IMR-90 (cell line): ENCODE measurements at regions not wholly inside any gene's neighbourhood (a gene's known extent, or its start where the extent isn't known, plus 50 kb on each side); places are given as distances from the start of the nearest gene placed in this dataset.

Experiments used
- ATAC-seq: fragments of 200-7000 bp; cut with Tn5 transposase; 2 replicates; pipeline ENCODE4 v1.9.1; 2020; ENCODE audit warnings: low read depth, mild to moderate bottlenecking, moderate library complexity
- BruUV-seq: library from RNA; stranded (reverse); fragments of 400-500 nt; replicated peaks from 2 replicates; lab custom pipeline; 2021; lab: Mats Ljungman, UMichigan
- CTCF ChIA-PET: fragments of 300-600 bp; formaldehyde crosslinking; extraction: SDS; loops from one replicate; lab custom pipeline; 2021; ENCODE audit warnings: antibody characterized with exemption; lab: Yijun Ruan, JAX
- POLR2A ChIA-PET: fragments of 300-600 bp; sonication (Branson Sonifier 250); formaldehyde crosslinking; loops from one replicate; lab custom pipeline; 2022; ENCODE audit warnings: antibody characterized with exemption; ENCODE audit not compliant: unreplicated experiment; lab: Charles Lee
- DNase-seq: peaks from one replicate; pipeline ENCODE4 v3.0.0; 2013
- H2AFZ ChIP-seq: replicated peaks from 2 replicates; pipeline ENCODE3; 2013; ENCODE audit warnings: low read length, mild to moderate bottlenecking; ENCODE audit not compliant: poor library complexity
- H2AK5ac ChIP-seq: 2 replicates; pipeline ENCODE4 v1.6.1; 2013; ENCODE audit warnings: low read depth, low read length, inconsistent platforms
- H2AK9ac ChIP-seq: replicated peaks from 2 replicates; pipeline ENCODE3; 2013; ENCODE audit warnings: mild to moderate bottlenecking, low read depth, low read length, moderate library complexity; ENCODE audit not compliant: poor library complexity
- H2BK120ac ChIP-seq: 2 replicates; pipeline ENCODE4 v1.6.1; 2013; ENCODE audit warnings: low read depth, low read length, inconsistent platforms
- H2BK15ac ChIP-seq: 3 replicates; pipeline ENCODE4 v1.6.1; 2013; ENCODE audit warnings: low read depth, low read length, inconsistent platforms
- H2BK20ac ChIP-seq: 2 replicates; pipeline ENCODE4 v1.6.1; 2013; ENCODE audit warnings: low read depth, mild to moderate bottlenecking, inconsistent platforms, low read length, moderate library complexity
- H2BK5ac ChIP-seq: 2 replicates; pipeline ENCODE4 v1.6.1; 2013; ENCODE audit warnings: mild to moderate bottlenecking, low read depth, low read length, inconsistent platforms; ENCODE audit not compliant: poor library complexity, severe bottlenecking
- H3K14ac ChIP-seq: replicated peaks from 2 replicates; pipeline ENCODE4 v1.6.1; 2013; ENCODE audit warnings: low read depth, low read length, inconsistent platforms
- H3K18ac ChIP-seq: 2 replicates; pipeline ENCODE4 v1.6.1; 2013; ENCODE audit warnings: low read depth, low read length, control low read depth
- H3K23ac ChIP-seq: 2 replicates; pipeline ENCODE4 v1.6.1; 2013; ENCODE audit warnings: low read depth, low read length, inconsistent platforms
- H3K27ac ChIP-seq: 2 replicates; pipeline ENCODE4 v1.5.1; 2013; ENCODE audit warnings: mild to moderate bottlenecking, control low read depth, low read length; ENCODE audit not compliant: insufficient read depth
- H3K27me3 ChIP-seq: 2 replicates; pipeline ENCODE4 v1.6.1; 2013; ENCODE audit warnings: low read length; ENCODE audit not compliant: control insufficient read depth, insufficient read depth
- H3K36me3 ChIP-seq: 2 replicates; pipeline ENCODE4 v1.6.1; 2013; ENCODE audit warnings: low read length, mixed read lengths; ENCODE audit not compliant: control insufficient read depth, insufficient read depth
- H3K4ac ChIP-seq: 2 replicates; pipeline ENCODE4 v1.6.1; 2013; ENCODE audit warnings: low read depth, low read length, inconsistent platforms
- H3K4me1 ChIP-seq: 2 replicates; pipeline ENCODE4 v1.6.1; 2013; ENCODE audit warnings: low read length, mixed read lengths; ENCODE audit not compliant: control insufficient read depth, insufficient read depth
- H3K4me2 ChIP-seq: 2 replicates; pipeline ENCODE4 v1.6.1; 2013; ENCODE audit warnings: low read depth, mild to moderate bottlenecking, control low read depth, low read length, moderate library complexity
- H3K4me3 ChIP-seq: 2 replicates; pipeline ENCODE4 v1.5.1; 2013; ENCODE audit warnings: low read depth, mild to moderate bottlenecking, control low read depth, low read length, moderate library complexity; ENCODE audit not compliant: insufficient read depth
- H3K56ac ChIP-seq: 2 replicates; pipeline ENCODE4 v1.6.1; 2013; ENCODE audit warnings: low read length, inconsistent platforms; ENCODE audit not compliant: insufficient read depth; ENCODE audit errors: extremely low read depth
- H3K79me1 ChIP-seq, 2 experiments: 2 replicates each; pipeline ENCODE4 v1.6.1; 2013; ENCODE audit warnings: low read length in 2 of 2, inconsistent platforms in 1 of 2, low read depth in 1 of 2
- H3K9ac ChIP-seq: 2 replicates; pipeline ENCODE4 v1.6.1; 2013; ENCODE audit warnings: low read depth, low read length, control low read depth
- H3K9me1 ChIP-seq: 2 replicates; pipeline ENCODE4 v1.6.1; 2013; ENCODE audit warnings: low read length, inconsistent platforms; ENCODE audit not compliant: insufficient read depth
- H3K9me3 ChIP-seq: 2 replicates; pipeline ENCODE4 v1.6.1; 2013; ENCODE audit warnings: low read length; ENCODE audit not compliant: control insufficient read depth, insufficient read depth
- H4K20me1 ChIP-seq: 2 replicates; pipeline ENCODE4 v1.6.1; 2013; ENCODE audit warnings: low read length, inconsistent platforms; ENCODE audit not compliant: insufficient read depth
- H4K5ac ChIP-seq: 2 replicates; pipeline ENCODE4 v1.6.1; 2013; ENCODE audit warnings: mild to moderate bottlenecking, low read depth, low read length, control low read depth
- H4K8ac ChIP-seq, 2 experiments: 2 replicates each; pipeline ENCODE4 v1.6.1; 2013; ENCODE audit warnings: low read depth in 2 of 2, low read length in 2 of 2, control low read depth in 1 of 2, inconsistent platforms in 1 of 2
- H4K91ac ChIP-seq: 2 replicates; pipeline ENCODE4 v1.6.1; 2013; ENCODE audit warnings: low read depth, low read length, inconsistent platforms; ENCODE audit not compliant: insufficient read depth
- BHLHE40 ChIP-seq: fragments of 150-350 bp; IDR thresholded peaks from 2 replicates; pipeline ENCODE4 v1.6.1; 2016; ENCODE audit warnings: mild to moderate bottlenecking, low read depth, low read length
- CEBPB ChIP-seq: IDR thresholded peaks from 2 replicates; pipeline ENCODE4 v1.6.1; 2012; ENCODE audit warnings: low read depth, low read length, improper control_type of control experiment
- FOS ChIP-seq: fragments of 150-350 bp; IDR thresholded peaks from 2 replicates; pipeline ENCODE4 v1.6.1; 2016; ENCODE audit warnings: low read depth, low read length
- MAZ ChIP-seq: IDR thresholded peaks from 2 replicates; pipeline ENCODE4 v1.6.1; 2012; ENCODE audit warnings: low read depth, mild to moderate bottlenecking, low read length, improper control_type of control experiment, moderate library complexity, borderline replicate concordance
- NFE2L2 ChIP-seq: fragments of 150-350 bp; IDR thresholded peaks from 2 replicates; pipeline ENCODE4 v1.6.1; 2016; ENCODE audit warnings: low read depth, mild to moderate bottlenecking, low read length
- POLR2A ChIP-seq: IDR thresholded peaks from 2 replicates; pipeline ENCODE4 v1.6.1; 2012; ENCODE audit warnings: mild to moderate bottlenecking, low read depth, low read length
- RAD21 ChIP-seq: IDR thresholded peaks from 2 replicates; pipeline ENCODE4 v1.6.1; 2012; ENCODE audit warnings: low read length, improper control_type of control experiment
- RCOR1 ChIP-seq: IDR thresholded peaks from 2 replicates; pipeline ENCODE4 v1.6.1; 2012; ENCODE audit warnings: mild to moderate bottlenecking, low read length, improper control_type of control experiment; ENCODE audit not compliant: insufficient replicate concordance
- RFX5 ChIP-seq: IDR thresholded peaks from 2 replicates; pipeline ENCODE4 v1.8.0; 2012; ENCODE audit warnings: low read depth, mild to moderate bottlenecking, low read length, moderate library complexity
- SMC3 ChIP-seq: fragments of 150-350 bp; IDR thresholded peaks from 2 replicates; pipeline ENCODE4 v1.6.1; 2016; ENCODE audit warnings: low read depth, mild to moderate bottlenecking, antibody characterized with exemption, low read length, moderate library complexity
- USF2 ChIP-seq: fragments of 150-350 bp; IDR thresholded peaks from 2 replicates; pipeline ENCODE4 v1.6.1; 2017; ENCODE audit warnings: mild to moderate bottlenecking, antibody characterized with exemption, low read length, low read depth
- WGBS, 2 experiments: methylation state at CpG; one replicate each; pipeline versions ENCODE4 v1.1.5 to v1.1.7; 2013; ENCODE audit warnings: missing lambda C conversion rate in 2 of 2; ENCODE audit not compliant: insufficient read length in 1 of 2; ENCODE audit errors: extremely low coverage in 2 of 2; 5-methylcytosine and 5-hydroxymethylcytosine counted together
- dilution Hi-C: fragments of 300-500 bp; cut with HindIII; formaldehyde crosslinking; loops from one replicate; pipeline ENCODE4 v1.14.3; 2018; ENCODE audit warnings: low sequenced_read_pairs; ENCODE audit not compliant: unreplicated experiment
- in situ Hi-C: fragments of 300-500 bp; cut with MboI; formaldehyde crosslinking; loops from 3 replicates; pipeline ENCODE4 v1.14.3; 2019; ENCODE audit warnings: low sequenced_read_pairs, inconsistent platforms, mixed read lengths
- intact Hi-C: fragments of 100-400 bp; cut with micrococcal nuclease; formaldehyde crosslinking; loops from 2 replicates; pipeline ENCODE4 v1.10.0; 2022
- TF ChIP-seq, protein P1 (sequence below): fragments of 150-350 bp; IDR thresholded peaks from 2 replicates; pipeline ENCODE4 v1.6.1; 2016; ENCODE audit warnings: low read depth, mild to moderate bottlenecking, low read length, moderate library complexity, borderline replicate concordance

DNA sequence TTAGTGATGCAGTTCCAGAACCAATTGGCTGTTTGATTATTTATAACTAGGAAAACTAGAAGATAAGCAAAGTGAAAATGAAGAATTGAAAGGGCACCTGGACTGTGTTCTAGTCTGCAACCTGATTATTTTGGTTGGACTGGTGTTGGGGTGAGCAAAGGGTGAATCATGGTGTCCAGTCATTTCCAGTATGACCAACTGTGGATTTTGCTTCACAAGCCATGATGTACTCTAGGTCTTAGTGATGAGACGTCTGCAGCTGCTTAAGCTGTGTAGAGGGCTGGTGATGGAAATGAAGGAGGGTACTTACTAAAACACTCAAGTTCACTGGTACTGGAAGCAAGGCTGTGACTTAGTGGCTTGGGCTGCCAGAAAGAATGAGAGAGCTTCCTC, 193.2 kb upstream of the FRMD6 start:
- Histone ChIP-seq H3K56ac (peak overlapping the region; percentile 75), H3K4me1 (peaks cover 11% of the 10 kb centered on the region), H3K9me3 (no peaks in the 10 kb centered on the region), H4K91ac (peak overlapping the region; percentile 87), H4K8ac (peak overlapping the region; percentile 49 to 94), H2AFZ (no peak overlapping the region), H4K5ac (peak overlapping the region; percentile 47; the same call in 1 of the 2 replicates), H3K14ac (peak overlapping the region; percentile 94), H3K9me1 (peaks cover 18% of the 10 kb centered on the region), H3K4me2 (peak overlapping the region; percentile 12; the same call in 1 of the 2 replicates), H3K9ac (no peak overlapping the region), H3K27ac (peak overlapping the region; percentile 48; the same call in 1 of the 2 replicates), H2BK20ac (peak overlapping the region; percentile 99), H2BK15ac (peak overlapping the region; percentile 92; the same call in 2 of the 3 replicates), H2BK5ac (peak overlapping the region; percentile 93), H2AK9ac (peak overlapping the region; percentile 73), H2BK120ac (peak overlapping the region; percentile 96), H3K79me1 (0 out of 4 replicates have a peak, but pooled peaks cover 0 to 6% of the 10 kb centered on the region in 2 experiments), H2AK5ac (peak overlapping the region; percentile 97), H3K36me3 (no peaks in the 10 kb centered on the region), H3K18ac (peak overlapping the region; percentile 87), H3K4ac (peak overlapping the region; percentile 95), H3K27me3 (no peaks in the 10 kb centered on the region), H3K23ac (peak overlapping the region; percentile 78; the same call in 1 of the 2 replicates), H3K4me3 (no peak overlapping the region), H4K20me1 (no peaks in the 10 kb centered on the region)
- TF ChIP-seq RAD21: peak; percentile 35; the same call in 1 of the 2 replicates
- TF ChIP-seq POLR2A: no peak
- TF ChIP-seq MAZ: no peak
- peak; percentile 98 for TF ChIP-seq FOS
- no peak for TF ChIP-seq RFX5
- peak; percentile 24; the same call in 1 of the 2 replicates for TF ChIP-seq NFE2L2
- TF ChIP-seq BHLHE40: 0 out of 2 replicates have a peak, but pooled peaks have one; percentile 22
- TF ChIP-seq SMC3: peak; percentile 30
- TF ChIP-seq RCOR1: no peak
- TF ChIP-seq, protein P1, sequence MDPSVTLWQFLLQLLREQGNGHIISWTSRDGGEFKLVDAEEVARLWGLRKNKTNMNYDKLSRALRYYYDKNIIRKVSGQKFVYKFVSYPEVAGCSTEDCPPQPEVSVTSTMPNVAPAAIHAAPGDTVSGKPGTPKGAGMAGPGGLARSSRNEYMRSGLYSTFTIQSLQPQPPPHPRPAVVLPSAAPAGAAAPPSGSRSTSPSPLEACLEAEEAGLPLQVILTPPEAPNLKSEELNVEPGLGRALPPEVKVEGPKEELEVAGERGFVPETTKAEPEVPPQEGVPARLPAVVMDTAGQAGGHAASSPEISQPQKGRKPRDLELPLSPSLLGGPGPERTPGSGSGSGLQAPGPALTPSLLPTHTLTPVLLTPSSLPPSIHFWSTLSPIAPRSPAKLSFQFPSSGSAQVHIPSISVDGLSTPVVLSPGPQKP: no peak
- TF ChIP-seq CEBPB: peak; percentile 53
- TF ChIP-seq USF2: no peak
- ChIA-PET POLR2A (no interaction called here), CTCF (interaction anchor here (0.5 kb wide), 1 partner anchor 141 kb away, joined by 4 read pairs; no protein-coding TSS in a partner anchor)
- in situ Hi-C loops: no loop called here
- no TSS peak for BruUV-seq
- WGBS, 2 experiments: no CpG with 5 or more reads among the region's 1 CpG
- peak; percentile 94 for ATAC-seq
- dilution Hi-C loops: no loop called here
- peak; percentile 99 for DNase-seq
- intact Hi-C loops: no loop called here
